Nucleus accumbens (tissue), 56 donors: ENCODE measurements at regions not wholly inside any gene's neighbourhood (a gene's known extent, or its start where the extent isn't known, plus 50 kb on each side); places are given as distances from the start of the nearest gene placed in this dataset.

Experiments used
- DNase-seq, 56 donors: peaks; one replicate each; lab custom pipeline; 2025; lab: John Stamatoyannopoulos, UW

DNA sequence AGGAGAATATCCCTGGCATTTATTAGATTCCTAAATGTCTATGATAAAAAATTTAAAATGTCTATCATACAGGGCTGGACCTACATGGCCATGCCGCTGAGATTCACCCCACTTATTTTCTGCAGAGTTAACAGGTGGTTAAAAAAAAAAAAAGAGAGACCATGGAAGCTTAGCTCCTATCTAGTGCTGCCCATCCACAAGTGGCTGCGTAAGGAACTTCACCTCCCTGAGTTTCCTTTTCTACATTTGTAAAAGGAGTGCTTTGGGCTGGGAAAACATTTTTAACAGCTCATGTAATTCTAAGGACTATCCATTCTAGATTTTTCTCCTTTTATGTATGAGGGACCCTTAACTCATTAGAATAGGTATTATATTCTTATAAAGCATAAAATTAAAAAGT is 534.1 kb downstream of the MMUT start:
- DNase-seq: no peak

DNA sequence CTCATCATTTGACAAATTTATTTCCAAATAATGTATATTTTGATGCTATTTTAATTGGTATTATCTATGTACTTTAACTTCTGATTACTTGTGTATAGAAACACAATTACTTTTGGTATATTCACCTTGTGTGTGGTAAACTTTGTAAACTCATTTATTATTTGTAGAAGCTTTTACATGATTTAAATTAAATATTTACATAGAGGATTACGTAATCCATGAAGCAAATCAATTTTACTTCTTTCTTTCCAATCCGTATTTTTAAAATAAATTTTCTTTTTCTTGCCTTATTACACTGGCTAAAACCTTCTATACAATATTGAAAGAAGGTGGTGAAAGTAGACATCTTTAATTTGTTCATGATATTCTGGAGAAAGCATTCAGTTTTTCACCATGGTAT is 540.2 kb downstream of the MMUT start:
- DNase-seq: no peak

DNA sequence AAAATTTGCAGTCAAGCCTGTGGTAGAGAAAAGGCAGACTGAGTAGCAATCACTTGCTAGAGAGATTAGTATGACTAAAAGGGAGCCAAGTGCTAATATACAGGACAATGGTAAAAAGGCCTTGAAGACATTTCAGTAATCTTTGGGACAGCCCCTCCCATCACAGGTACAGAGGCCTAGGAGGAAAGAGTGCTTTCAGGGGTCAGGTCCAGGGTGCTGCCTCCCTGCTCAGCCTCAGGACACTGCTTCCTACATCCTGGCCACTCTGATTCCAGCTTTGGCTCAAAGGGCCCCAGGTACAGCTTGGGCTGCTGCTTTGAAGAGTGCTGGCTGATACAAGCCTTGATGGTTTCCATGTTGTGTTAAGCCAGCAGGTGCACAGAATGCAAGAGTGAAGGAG is 543.5 kb downstream of the MMUT start:
- DNase-seq: no peak

DNA sequence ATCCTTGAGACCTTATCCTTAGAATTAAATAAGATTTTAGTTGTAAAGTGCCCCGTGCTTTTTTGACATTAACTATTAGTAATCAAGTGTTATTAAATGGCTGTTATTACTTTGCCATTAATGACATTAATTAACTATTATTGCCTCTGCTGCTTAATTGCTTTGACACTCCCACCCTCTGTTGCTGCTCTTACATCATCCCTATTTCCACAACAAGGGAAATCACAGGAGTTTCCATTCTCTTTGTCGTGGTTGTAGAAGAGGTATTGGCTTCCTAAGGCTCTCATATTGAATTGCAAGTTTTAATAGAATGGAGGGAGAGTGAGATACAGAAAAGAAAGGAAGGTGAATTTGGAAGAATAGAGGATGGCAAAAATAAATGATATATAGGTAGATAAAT is 545.8 kb downstream of the MMUT start:
- no peak for DNase-seq

DNA sequence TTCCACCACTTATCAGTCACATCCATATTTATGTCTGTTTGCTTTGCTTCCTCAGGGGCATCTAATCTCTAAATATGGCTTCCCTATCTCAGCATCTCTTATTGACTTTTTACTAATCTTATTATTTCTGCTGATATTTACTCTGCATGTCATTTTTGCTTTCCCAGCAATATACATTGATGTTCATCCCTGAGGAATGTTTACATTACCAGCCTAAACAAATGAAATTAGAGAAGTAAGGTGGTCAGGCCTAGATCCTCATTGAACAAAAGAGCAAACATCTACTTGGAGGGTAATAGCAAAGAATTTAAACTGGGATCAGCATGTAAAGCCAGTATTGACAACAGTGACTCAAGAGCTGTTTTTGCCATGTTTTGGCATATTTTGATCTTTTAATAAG is 546.4 kb downstream of the MMUT start:
- DNase-seq: no peak

DNA sequence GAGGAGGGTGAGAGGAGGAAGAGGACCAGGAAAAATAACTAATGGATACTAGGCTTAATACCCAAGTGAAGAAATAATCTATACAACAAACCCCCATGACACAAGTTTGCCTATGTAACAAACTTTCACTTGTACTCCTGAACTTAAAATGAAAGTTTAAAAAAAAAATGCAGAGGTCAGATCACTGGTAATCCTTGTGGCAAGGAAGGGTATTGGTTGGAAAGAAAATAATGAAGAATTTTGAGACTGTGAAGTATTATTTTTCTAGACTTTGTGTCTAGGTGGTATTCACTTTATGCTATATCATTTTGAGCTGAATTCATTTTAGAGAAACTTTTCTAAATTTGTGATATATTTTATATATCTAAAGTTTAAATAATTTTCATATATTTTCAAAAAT is 547.5 kb downstream of the MMUT start:
- no peak for DNase-seq

DNA sequence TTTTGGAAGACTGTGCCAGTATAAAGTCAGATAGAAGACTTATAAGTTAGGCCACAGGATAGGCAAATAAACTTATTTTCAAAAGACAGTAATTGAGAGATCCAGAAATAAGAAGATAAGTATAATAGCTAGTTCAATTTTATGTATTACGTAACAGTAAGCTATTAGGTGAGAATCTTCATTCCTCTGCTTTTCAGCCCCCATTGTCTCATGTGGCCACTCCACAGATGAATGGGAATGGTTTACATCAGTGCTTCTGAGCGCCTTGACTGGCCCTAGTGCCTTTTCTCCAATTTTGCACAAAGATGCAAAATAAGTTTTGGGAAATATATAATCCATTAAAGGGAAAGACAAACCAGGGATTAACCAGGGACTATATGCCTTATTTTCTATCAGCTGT is 550.5 kb downstream of the MMUT start:
- no peak for DNase-seq

DNA sequence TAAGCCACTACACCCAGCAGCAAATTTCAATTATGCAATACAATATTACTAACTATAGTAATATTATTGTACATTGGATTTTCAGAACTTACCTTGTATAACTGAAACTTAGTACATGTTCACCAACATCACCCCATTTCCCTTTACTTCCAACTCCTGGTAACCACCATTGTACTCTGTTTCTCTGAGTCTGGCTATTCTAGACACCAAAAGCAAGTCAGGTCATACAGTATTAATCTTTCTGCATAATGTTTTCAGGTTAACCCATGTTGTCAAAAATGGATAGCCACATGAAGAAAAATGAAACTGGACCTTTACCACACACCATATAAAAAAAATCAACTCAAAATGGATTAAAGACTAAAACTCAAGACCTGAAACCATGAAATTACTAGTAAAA is 558.2 kb downstream of the MMUT start:
- DNase-seq: no peak

DNA sequence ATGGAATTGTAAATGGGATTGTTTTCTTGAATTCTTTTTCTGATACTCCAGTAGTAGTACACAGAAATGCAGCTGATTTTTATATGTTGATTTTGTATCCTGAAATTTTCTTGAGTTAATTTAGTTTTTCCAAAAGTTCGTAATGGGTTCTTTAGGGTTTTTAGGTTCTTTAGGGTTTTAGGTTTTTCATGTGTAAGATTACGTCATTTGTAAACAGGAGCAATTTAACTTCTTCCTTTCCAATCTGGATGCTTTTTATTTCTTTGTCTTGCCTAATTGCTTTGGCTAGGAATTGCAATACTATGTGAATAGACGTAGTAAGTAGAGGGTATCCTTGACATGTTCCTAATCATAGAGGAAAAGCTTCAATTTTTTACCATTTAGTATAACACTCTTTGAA is 568.6 kb downstream of the MMUT start:
- no peak for DNase-seq

DNA sequence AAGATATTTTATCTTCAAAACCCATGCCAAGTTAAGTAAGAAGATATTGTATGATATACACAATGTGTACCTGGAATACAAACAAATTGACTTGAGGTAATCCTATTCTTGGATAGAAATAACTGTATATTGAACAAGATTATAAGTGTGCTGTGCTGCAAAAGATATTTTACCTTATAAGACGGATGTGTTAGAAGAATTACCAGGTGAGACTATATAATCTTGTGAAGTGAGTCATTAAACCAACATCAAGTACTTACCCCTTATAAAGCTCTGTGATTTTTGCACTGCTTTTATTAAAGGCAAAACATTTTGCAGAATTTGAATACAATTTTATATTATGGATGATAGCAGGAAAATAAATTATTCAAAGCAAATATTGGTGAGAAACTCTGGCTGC is 570.0 kb downstream of the MMUT start:
- no peak for DNase-seq

DNA sequence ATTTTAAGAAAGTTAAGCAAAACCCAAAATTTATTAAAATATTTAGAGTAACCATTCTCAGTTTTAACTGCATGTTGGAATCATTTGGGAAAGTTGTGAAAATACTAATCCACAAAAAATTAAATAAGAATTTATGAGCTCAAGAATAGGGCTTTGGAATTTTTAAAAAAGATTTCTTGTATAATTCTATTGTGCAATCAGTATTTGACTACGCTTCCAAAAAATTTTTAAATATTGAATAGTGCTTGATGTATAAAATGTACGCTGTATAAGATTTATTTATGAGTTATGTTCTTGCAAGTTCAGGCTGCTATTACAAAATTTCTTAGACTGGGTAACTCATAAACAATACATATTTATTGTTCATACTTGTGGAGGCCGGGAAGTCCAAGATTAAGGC is 571.7 kb downstream of the MMUT start:
- DNase-seq: no peak

DNA sequence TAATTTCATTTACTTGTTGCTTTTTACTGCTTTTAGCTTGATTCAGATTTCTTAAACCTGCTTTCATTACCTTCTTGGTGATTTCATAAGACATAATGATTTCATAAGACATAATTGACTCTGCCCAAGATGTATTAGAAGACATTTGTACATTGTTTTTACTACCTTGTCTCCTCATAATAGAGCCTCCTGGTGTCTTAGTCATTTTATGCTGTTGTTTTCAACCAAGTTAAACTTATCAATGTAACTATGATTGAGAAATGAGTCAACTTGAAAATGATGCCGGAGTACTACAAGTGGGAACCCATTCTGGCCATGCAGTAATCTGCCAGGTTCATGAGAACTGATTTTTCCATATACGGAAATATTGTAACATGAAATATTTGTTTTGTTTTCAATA is 573.6 kb downstream of the MMUT start:
- DNase-seq: no peak

DNA sequence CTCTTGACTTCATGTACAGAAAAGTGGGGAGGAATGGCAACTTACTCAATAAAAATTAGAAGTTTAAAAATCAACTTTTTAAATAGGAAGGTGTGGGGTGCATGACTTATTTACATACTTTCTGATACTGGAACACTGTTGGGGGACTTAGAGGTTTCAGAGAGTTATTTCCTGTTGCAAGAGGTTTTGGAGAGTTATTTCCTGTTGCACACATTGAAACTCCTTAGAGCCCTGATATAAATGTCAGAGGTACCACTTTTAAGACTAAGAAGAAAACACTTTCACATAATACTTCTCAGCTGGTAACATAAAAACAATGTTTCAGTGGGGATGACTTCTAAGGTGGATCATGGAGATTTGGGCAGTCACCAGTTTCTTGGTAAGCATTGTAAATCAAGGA is 579.9 kb downstream of the MMUT start:
- DNase-seq: no peak

DNA sequence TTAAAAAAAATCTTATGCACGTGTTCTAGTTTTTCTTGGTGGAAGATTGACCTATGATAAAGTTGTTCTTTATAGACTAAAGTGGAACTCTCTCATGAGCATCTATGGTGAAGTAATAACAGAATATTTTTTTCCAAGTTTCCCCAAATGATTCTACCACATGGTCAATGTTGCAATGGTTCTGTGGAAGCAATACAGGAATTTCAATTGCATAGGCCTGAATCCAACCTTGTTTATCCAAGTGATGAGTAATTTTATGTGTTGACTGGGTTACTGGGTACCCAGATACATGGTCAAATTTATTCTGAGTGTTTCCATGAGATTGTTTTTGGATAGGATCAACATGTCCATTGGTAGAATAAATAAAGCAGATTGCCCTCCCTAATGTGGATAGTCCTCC is 581.5 kb downstream of the MMUT start:
- no peak for DNase-seq

DNA sequence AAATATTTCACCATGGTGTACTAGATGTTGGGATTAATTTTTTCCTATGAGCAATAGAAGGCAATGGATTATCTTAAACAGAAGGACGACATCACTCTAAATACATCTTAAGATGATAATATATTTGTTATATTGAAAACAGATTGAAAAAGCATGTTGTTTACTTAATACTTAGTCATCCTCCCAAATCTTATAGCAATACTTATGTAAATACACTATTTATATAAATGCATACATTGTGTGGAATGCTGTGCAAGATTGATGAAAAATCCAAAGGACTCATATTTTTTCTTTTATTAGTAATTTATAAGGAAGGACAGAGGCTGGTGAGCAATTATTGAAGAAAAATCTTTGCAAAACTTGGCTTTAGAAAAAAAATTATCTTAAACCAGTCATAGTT is 593.5 kb downstream of the MMUT start:
- DNase-seq: no peak

DNA sequence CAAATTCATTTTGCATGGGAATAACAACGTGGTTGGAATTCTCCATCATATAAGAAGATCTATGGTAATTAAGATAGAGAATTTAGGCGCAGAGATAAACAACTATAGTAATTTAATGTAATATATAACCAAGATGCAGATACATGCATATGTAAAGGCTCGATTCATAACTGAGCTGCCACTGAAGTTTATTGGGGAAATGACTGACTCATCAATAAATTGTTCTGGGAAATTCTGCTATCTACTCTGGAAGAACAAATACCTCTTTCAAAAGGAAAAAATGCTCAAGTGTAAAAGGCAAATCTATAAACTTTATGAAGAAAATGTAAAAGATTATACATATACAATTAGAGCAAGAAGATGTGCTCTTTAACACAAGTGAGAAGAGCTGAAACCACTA is 596.4 kb downstream of the MMUT start:
- DNase-seq: no peak

DNA sequence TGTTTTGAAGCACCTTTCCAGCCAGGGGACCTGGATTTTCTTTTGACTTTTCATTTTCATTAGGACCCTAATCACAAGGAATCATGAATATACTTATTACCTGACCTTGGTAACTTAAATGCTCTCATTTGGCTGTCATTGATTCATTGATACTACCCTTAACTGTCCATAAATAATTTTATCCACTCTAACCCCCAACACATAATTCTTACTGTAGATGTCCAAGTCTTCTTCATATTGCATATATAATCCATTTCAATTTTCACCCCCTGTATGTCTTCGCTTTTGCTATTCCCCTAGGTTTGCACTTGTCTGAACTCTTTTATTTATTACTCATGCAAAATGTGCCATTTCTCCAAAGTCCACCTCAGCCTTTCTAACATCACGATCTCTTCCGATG is 602.9 kb downstream of the MMUT start:
- DNase-seq: no peak

DNA sequence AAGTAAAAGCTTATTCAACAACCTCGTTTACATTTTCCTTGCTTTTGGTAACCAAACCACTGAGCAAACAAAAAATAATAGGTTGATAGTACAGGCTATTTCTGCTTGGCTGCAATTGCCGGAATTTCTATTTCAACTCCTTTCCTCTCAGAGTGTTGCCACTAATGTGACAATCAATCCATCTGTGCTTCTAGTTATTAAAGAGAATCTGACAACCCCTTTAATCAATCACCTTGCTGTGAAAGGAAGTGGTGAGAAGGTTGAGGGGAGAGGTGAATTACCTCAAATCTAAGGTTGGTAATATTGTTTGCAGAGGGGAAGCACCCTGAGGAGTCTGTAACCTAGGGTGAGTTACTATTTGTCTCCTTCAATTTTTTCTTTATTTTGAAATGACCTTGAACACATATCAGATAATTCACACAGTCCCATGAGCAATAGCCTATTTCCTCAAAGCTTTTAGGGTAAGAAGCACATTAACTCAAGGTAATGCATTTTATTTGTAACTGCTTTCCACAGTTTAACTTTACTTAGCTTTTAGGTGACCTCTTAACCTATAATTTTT is 603.4 kb downstream of the MMUT start:
- no peak for DNase-seq

DNA sequence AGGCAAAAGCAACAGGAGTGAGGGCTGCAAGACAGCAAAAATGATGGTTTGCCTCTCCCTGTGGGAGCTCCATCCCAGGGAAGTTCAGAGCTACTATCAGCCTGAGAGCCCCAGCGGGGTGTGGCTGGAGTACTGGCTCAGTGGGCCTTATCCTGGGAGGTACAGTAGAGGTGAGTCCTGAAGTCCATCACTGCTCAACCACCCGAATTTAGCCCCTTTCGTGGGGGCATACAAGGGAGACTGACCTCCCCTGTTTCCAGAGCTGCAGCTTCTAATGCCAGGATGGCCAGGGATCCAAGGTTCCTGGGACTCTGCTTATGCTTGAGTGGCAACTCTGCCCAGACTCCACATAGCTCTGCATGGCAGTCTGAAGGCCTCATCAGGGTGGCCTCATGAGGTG is 617.8 kb downstream of the MMUT start:
- no peak for DNase-seq

DNA sequence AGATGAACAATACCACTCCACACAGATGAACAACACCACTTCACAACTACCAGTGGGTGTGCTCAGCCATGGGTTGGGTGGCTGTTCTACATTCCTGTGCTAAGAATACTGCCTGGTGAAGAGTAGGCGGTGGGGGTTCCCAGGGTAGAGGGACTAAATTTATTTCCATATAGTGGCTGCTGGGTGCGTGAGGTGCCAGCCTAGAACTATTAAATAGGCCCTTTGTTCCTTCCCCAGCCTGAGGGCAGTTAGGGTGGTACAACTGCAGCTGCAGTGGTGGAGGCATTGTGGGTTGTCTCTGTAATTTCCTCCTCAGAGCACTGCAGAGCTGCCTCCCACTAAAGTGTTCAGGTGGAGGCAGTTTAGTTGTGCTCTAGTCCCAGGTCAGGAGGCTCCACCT is 618.4 kb downstream of the MMUT start:
- no peak for DNase-seq

DNA sequence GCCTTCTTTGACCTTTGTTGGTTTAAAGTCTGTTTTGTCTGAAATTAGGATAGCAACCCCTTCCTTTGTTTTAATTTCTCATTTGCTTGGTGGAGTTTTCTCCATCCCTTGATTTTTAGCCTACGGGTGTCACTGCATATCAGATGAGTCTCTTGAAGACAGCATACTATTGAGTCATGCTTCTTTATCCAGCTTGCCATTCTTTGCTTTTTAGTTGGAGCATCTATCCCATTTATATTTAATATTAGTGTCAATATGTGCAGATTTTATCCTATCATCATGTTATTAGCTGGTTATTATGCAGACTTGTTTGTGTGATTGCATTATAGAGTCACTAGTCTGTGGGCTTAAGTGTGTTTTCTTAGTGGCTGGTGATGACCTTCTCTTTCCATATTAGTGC is 622.2 kb downstream of the MMUT start:
- no peak for DNase-seq

DNA sequence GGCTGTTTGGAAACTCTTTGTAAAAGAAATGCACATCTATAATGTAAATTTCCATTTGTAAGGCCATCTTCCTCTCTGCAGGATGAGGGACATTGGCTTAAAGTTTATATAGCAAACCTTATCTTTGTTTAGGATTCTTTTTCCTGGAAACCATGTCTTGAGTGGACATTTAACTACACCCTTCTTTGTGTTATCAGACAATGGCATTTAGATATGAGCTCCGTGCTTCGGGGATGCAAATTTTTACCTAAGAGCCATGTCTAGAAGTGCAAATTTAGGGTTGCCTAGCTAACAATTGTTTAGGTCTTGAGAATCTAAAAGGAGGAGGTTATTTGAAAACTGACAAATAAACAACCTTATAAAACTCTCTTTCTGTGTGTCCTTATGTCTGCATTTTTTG is 623.8 kb downstream of the MMUT start:
- DNase-seq: no peak

DNA sequence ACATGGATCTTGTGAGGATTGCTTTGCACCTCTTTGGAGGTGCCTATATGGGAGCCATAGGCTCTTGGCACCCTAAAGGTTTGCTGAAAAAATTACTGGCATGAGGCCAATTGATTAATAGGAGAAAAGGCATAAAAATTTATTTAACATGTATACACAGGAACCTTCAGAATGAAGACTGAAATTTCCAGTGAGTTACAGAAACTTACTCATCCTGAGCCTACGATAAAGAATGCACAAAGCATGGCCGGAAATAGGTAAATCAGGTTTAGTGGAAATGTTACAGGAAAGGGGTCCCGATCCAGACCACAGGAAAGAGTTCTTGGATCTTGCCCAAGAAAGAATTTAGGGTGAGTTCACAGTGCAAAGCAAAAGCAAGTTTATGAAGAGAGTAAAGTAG is 625.3 kb downstream of the MMUT start:
- no peak for DNase-seq
